ENCODE measurements at regions not wholly inside any gene's neighbourhood (a gene's known extent, or its start where the extent isn't known, plus 50 kb on each side); places are given as distances from the start of the nearest gene placed in this dataset.
"Not testable (repeated sequence)": the region's sequence is repeated elsewhere in the genome, so short reads cannot be mapped to it uniquely, and the experiment has no call there.

DNA sequence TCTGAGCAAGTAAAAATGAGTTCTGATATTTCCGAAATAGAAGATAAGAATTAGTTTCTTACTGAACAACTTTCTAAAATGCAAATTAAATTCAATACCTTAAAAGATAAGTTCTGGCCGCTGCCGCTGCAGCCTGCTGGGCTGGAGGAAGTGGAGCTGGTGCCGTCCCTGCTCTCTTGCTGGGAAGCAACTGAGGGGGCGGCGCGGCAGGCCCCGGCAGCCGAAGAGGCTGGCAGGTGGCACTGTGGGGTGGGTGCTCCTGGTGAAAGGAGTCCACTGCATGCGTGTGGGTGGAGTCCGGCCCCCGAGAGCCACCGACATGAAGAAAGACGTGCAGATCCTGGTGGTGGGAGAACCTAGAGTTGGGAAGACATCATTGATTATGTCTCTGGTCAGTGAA lies 89.5 kb upstream of the ZNF519 start:
- ChIA-PET CTCF (no interaction called here), POLR2A (no interaction called here)
- H3K36me3 ChIP-seq (ENCODE audit: control insufficient read depth in 2 of 2, insufficient read depth in 1 of 2, low read length in 2 of 2), result no peaks in the 10 kb centered on the region
- H3K9me3 ChIP-seq (ENCODE audit: control insufficient read depth, insufficient read depth, low read depth, low read length), result no peaks in the 10 kb centered on the region
- no peaks in the 10 kb centered on the region for H3K4me1 ChIP-seq (ENCODE audit: control insufficient read depth, insufficient read depth, low read length)
- H3K4me3 ChIP-seq (ENCODE audit: low read depth, low read length), result no peak overlapping the region
- TF ChIP-seq ZNF76 (tag by site-specific recombination; IDR thresholded peaks at IDR 0.05; ENCODE audit: borderline replicate concordance, low read depth), result no peak
- TF ChIP-seq WT1 (tag by site-specific recombination; IDR thresholded peaks at IDR 0.05), result no peak
- TF ChIP-seq, protein P1, sequence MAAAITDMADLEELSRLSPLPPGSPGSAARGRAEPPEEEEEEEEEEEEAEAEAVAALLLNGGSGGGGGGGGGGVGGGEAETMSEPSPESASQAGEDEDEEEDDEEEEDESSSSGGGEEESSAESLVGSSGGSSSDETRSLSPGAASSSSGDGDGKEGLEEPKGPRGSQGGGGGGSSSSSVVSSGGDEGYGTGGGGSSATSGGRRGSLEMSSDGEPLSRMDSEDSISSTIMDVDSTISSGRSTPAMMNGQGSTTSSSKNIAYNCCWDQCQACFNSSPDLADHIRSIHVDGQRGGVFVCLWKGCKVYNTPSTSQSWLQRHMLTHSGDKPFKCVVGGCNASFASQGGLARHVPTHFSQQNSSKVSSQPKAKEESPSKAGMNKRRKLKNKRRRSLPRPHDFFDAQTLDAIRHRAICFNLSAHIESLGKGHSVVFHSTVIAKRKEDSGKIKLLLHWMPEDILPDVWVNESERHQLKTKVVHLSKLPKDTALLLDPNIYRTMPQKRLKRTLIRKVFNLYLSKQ (tag by site-specific recombination; IDR thresholded peaks at IDR 0.05; ENCODE audit: borderline replicate concordance), result no peak
- no peak for TF ChIP-seq ZNF10 (tag by site-specific recombination; IDR thresholded peaks at IDR 0.05)
- TF ChIP-seq ZNF660 (tag by site-specific recombination; IDR thresholded peaks at IDR 0.05), result no peak
- TF ChIP-seq, protein P2, sequence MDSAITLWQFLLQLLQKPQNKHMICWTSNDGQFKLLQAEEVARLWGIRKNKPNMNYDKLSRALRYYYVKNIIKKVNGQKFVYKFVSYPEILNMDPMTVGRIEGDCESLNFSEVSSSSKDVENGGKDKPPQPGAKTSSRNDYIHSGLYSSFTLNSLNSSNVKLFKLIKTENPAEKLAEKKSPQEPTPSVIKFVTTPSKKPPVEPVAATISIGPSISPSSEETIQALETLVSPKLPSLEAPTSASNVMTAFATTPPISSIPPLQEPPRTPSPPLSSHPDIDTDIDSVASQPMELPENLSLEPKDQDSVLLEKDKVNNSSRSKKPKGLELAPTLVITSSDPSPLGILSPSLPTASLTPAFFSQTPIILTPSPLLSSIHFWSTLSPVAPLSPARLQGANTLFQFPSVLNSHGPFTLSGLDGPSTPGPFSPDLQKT (IDR thresholded peaks at IDR 0.05; ENCODE audit: borderline replicate concordance, low read depth, low read length), result no peak
- TF ChIP-seq SP3 (tag by site-specific recombination; IDR thresholded peaks at IDR 0.05), result no peak
- TF ChIP-seq ZNF24 (tag by site-specific recombination; IDR thresholded peaks at IDR 0.05), result no peak
- TF ChIP-seq ZNF274 (IDR thresholded peaks at IDR 0.05; ENCODE audit: low read length), result no peak
- TF ChIP-seq ZNF274 (tag by site-specific recombination; IDR thresholded peaks at IDR 0.05; ENCODE audit: borderline replicate concordance), result no peak
- TF ChIP-seq, protein P3, sequence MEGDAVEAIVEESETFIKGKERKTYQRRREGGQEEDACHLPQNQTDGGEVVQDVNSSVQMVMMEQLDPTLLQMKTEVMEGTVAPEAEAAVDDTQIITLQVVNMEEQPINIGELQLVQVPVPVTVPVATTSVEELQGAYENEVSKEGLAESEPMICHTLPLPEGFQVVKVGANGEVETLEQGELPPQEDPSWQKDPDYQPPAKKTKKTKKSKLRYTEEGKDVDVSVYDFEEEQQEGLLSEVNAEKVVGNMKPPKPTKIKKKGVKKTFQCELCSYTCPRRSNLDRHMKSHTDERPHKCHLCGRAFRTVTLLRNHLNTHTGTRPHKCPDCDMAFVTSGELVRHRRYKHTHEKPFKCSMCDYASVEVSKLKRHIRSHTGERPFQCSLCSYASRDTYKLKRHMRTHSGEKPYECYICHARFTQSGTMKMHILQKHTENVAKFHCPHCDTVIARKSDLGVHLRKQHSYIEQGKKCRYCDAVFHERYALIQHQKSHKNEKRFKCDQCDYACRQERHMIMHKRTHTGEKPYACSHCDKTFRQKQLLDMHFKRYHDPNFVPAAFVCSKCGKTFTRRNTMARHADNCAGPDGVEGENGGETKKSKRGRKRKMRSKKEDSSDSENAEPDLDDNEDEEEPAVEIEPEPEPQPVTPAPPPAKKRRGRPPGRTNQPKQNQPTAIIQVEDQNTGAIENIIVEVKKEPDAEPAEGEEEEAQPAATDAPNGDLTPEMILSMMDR (tag by site-specific recombination; IDR thresholded peaks at IDR 0.05), result no peak
- no peak for TF ChIP-seq MEIS1 (CRISPR knock-in tag; IDR thresholded peaks at IDR 0.05; ENCODE audit: borderline replicate concordance)
- no peak for TF ChIP-seq SALL2 (tag by site-specific recombination; IDR thresholded peaks at IDR 0.05; ENCODE audit: borderline replicate concordance)
- TF ChIP-seq EGR2 (tag by site-specific recombination; IDR thresholded peaks at IDR 0.05; ENCODE audit: low read depth), result no peak
- no peak for TF ChIP-seq TRIM28 (IDR thresholded peaks at IDR 0.05; ENCODE audit: borderline replicate concordance, low read length)
- TF ChIP-seq ZNF548 (tag by site-specific recombination; IDR thresholded peaks at IDR 0.05), result no peak
- TF ChIP-seq ZNF133 (tag by site-specific recombination; IDR thresholded peaks at IDR 0.05), result no peak
- no peak for TF ChIP-seq ZNF843 (tag by site-specific recombination; IDR thresholded peaks at IDR 0.05)
- TF ChIP-seq, protein P4, sequence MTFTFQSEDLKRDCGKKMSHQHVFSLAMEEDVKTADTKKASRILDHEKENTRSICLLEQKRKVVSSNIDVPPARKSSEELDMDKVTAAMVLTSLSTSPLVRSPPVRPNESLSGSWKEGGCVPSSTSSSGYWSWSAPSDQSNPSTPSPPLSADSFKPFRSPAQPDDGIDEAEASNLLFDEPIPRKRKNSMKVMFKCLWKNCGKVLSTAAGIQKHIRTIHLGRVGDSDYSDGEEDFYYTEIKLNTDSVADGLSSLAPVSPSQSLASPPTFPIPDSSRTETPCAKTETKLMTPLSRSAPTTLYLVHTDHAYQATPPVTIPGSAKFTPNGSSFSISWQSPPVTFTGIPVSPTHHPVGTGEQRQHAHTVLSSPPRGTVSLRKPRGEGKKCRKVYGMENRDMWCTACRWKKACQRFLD (tag by site-specific recombination; IDR thresholded peaks at IDR 0.05), result no peak
- TF ChIP-seq, protein P5, sequence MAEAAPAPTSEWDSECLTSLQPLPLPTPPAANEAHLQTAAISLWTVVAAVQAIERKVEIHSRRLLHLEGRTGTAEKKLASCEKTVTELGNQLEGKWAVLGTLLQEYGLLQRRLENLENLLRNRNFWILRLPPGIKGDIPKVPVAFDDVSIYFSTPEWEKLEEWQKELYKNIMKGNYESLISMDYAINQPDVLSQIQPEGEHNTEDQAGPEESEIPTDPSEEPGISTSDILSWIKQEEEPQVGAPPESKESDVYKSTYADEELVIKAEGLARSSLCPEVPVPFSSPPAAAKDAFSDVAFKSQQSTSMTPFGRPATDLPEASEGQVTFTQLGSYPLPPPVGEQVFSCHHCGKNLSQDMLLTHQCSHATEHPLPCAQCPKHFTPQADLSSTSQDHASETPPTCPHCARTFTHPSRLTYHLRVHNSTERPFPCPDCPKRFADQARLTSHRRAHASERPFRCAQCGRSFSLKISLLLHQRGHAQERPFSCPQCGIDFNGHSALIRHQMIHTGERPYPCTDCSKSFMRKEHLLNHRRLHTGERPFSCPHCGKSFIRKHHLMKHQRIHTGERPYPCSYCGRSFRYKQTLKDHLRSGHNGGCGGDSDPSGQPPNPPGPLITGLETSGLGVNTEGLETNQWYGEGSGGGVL (tag by site-specific recombination; IDR thresholded peaks at IDR 0.05), result no peak
- TF ChIP-seq ZNF169 (tag by site-specific recombination; IDR thresholded peaks at IDR 0.05), result no peak
- no peak overlapping the region for H3K27ac ChIP-seq (ENCODE audit: extremely low read depth, low read depth, low read length)

DNA sequence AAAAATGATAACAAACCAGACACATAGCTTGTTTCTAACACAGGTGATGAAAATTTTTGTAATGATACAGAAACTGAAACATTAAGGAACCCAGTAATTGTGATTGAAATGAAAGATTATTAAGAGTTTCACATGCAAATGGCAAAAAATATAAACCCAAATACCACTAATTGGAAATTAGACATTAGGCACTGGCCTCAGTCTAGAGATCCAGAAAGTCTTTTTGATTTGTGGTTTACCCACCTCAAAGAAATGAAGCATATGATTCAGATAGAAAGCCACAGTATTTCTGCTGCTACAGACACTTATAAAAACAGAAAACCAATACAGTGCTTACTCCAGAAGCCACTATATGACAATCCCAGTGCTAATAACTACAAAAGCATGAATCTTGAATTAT lies 83.7 kb upstream of the ZNF519 start:
- H3K27ac ChIP-seq (ENCODE audit: extremely low read depth, low read depth, low read length); POLR2A ChIA-PET; H3K4me3 ChIP-seq (ENCODE audit: low read depth, low read length); CTCF ChIA-PET; H3K9me3 ChIP-seq (ENCODE audit: control insufficient read depth, insufficient read depth, low read depth, low read length); H3K36me3 ChIP-seq (ENCODE audit: control insufficient read depth in 2 of 2, insufficient read depth in 1 of 2, low read length in 2 of 2); H3K4me1 ChIP-seq (ENCODE audit: control insufficient read depth, insufficient read depth, low read length): not testable (repeated sequence)
